Liver (tissue), 8 donors: ENCODE measurements at regions not wholly inside any gene's neighbourhood (a gene's known extent, or its start where the extent isn't known, plus 50 kb on each side); places are given as distances from the start of the nearest gene placed in this dataset.

Source experiments
- DNase-seq: peaks from one replicate; pipeline ENCODE4 v3.0.0-alpha.2; 2017; ENCODE audit warnings: low spot score
- H3K27ac ChIP-seq, 2 donors: one replicate each; pipeline ENCODE4 v1.7.0; 2013; ENCODE audit warnings: inconsistent platforms in 2 of 2, low read length in 2 of 2, control low read depth in 1 of 2, low read depth in 1 of 2, mild to moderate bottlenecking in 1 of 2
- H3K27me3 ChIP-seq, 4 donors: one replicate each; pipeline versions ENCODE4 v1.6.1 to v1.7.0; 2013; ENCODE audit warnings: low read length in 3 of 4, inconsistent platforms in 1 of 4, mild to moderate bottlenecking in 1 of 4, moderate library complexity in 1 of 4; ENCODE audit not compliant: control insufficient read depth in 4 of 4, insufficient read depth in 4 of 4
- H3K36me3 ChIP-seq, 4 donors: one replicate each; pipeline versions ENCODE4 v1.6.1 to v1.7.0; 2013; ENCODE audit warnings: low read length in 3 of 4, mild to moderate bottlenecking in 3 of 4, low read depth in 1 of 4, moderate library complexity in 1 of 4; ENCODE audit not compliant: control insufficient read depth in 4 of 4, insufficient read depth in 3 of 4
- H3K4me1 ChIP-seq, 4 donors: one replicate each; pipeline versions ENCODE4 v1.6.1 to v1.7.0; 2013; ENCODE audit warnings: low read length in 3 of 4, mild to moderate bottlenecking in 3 of 4, moderate library complexity in 1 of 4; ENCODE audit not compliant: control insufficient read depth in 4 of 4, insufficient read depth in 4 of 4
- H3K4me3 ChIP-seq, 3 donors: one replicate each; pipeline versions ENCODE4 v1.6.1 to v1.7.0; 2013; ENCODE audit warnings: low read length in 3 of 3, control low read depth in 1 of 3, low read depth in 1 of 3, mild to moderate bottlenecking in 1 of 3
- H3K9ac ChIP-seq, 2 donors: one replicate each; pipeline ENCODE4 v1.7.0; 2013; ENCODE audit warnings: low read length in 2 of 2, mild to moderate bottlenecking in 2 of 2, moderate library complexity in 2 of 2, control low read depth in 1 of 2, low read depth in 1 of 2
- H3K9me3 ChIP-seq, 4 donors: one replicate each; pipeline versions ENCODE4 v1.6.1 to v1.7.0; 2013; ENCODE audit warnings: low read length in 3 of 4; ENCODE audit not compliant: control insufficient read depth in 4 of 4
- ATF3 ChIP-seq: IDR thresholded peaks from 2 replicates; pipeline ENCODE4 v1.6.1; 2016; ENCODE audit warnings: antibody characterized with exemption
- CTCF ChIP-seq: fragments of 150-350 bp; IDR thresholded peaks from 2 replicates; pipeline ENCODE4 v1.5.1; 2017; ENCODE audit warnings: improper control_type of control experiment, low read depth, low read length; ENCODE audit not compliant: missing input control
- GABPA ChIP-seq, 2 donors: IDR thresholded peaks in 1 of 2; conservative IDR thresholded peaks in 1 of 2; 2 replicates each; pipeline ENCODE4 v1.6.1; 2016; ENCODE audit warnings: antibody characterized with exemption in 2 of 2, mild to moderate bottlenecking in 1 of 2, moderate library complexity in 1 of 2
- MAX ChIP-seq: IDR thresholded peaks from 2 replicates; pipeline ENCODE4 v1.6.1; 2016; ENCODE audit warnings: antibody characterized with exemption
- REST ChIP-seq: IDR thresholded peaks from 2 replicates; pipeline ENCODE4 v1.6.1; 2016; ENCODE audit warnings: antibody characterized with exemption, mild to moderate bottlenecking
- RXRA ChIP-seq, 2 donors: IDR thresholded peaks; 2 replicates each; pipeline ENCODE4 v1.6.1; 2017 to 2018; ENCODE audit warnings: antibody characterized with exemption in 2 of 2, mild to moderate bottlenecking in 1 of 2
- TAF1 ChIP-seq: conservative IDR thresholded peaks from 2 replicates; pipeline ENCODE4 v1.6.1; 2016; ENCODE audit warnings: antibody characterized with exemption, mild to moderate bottlenecking
- YY1 ChIP-seq: IDR thresholded peaks from 2 replicates; pipeline ENCODE4 v1.6.1; 2016; ENCODE audit warnings: antibody characterized with exemption, mild to moderate bottlenecking
- WGBS: extraction: QIAGEN DNeasy Blood & Tissue Kit; methylation state at CpG from one replicate; pipeline ENCODE4 v1.1.7; 2013; 5-methylcytosine and 5-hydroxymethylcytosine counted together
- donor health status: healthy.
- donor health status: healthy.
- donor health status: healthy.
- donor health status: healthy.
- donor health status: healthy.

- no peak for DNase-seq
- no peak overlapping the region for H3K9ac ChIP-seq
- no peak overlapping the region for H3K27ac ChIP-seq
- WGBS, result 83% methylated on average over 11 of the region's 11 CpGs
- no peaks in the 10 kb centered on the region for H3K36me3 ChIP-seq
- H3K9me3 ChIP-seq, result peaks cover 0 to 2% (median 0%) of the 10 kb centered on the region in 4 donors
- no peak for TF ChIP-seq MAX
- TF ChIP-seq TAF1, result no peak
- TF ChIP-seq RXRA (IDR thresholded peaks at IDR 0.05), result no peak
- no peak for TF ChIP-seq CTCF
- TF ChIP-seq GABPA (IDR thresholded peaks at IDR 0.05 in 1 of 2, conservative IDR thresholded peaks at IDR 0.05 in 1 of 2), result no peak
- peaks cover 0 to 10% (median 1%) of the 10 kb centered on the region in 4 donors for H3K27me3 ChIP-seq
- H3K4me1 ChIP-seq, result no peaks in the 10 kb centered on the region
- H3K4me3 ChIP-seq, result no peak overlapping the region
Observed at GRCh38 chr20:58146746-58147140, 81.7 kb downstream of the ANKRD60 start.

GRCh38 chr20:58146081-58146745, 82.2 kb downstream of the ANKRD60 start:
- H3K27ac ChIP-seq, result no peak overlapping the region
- 73% methylated on average over 8 of the region's 8 CpGs for WGBS

More at GRCh38 chr20:58146081-58146745, 82.2 kb downstream of the ANKRD60 start:
- Histone ChIP-seq H3K4me1 (no peaks in the 10 kb centered on the region), H3K9ac (no peak overlapping the region), H3K4me3 (no peak overlapping the region), H3K9me3 (peaks cover 0 to 2% (median 0%) of the 10 kb centered on the region in 4 donors), H3K36me3 (no peaks in the 10 kb centered on the region), H3K27me3 (peaks cover 0 to 10% (median 1%) of the 10 kb centered on the region in 4 donors)
- no peak for DNase-seq
- TF ChIP-seq ATF3, result no peak
- TF ChIP-seq YY1, result no peak
- TF ChIP-seq REST, result no peak
